OCI-LY7 (cell line): ENCODE measurements at regions not wholly inside any gene's neighbourhood (a gene's known extent, or its start where the extent isn't known, plus 50 kb on each side); places are given as distances from the start of the nearest gene placed in this dataset.

Experiments used
- EZH2phosphoT487 ChIP-seq: fragments of 200-600 bp; sonication (generic); IDR thresholded peaks from 2 replicates; pipeline ENCODE4 v1.6.1; 2018; ENCODE audit warnings: low read depth, borderline replicate concordance, mild to moderate bottlenecking, mixed run types, antibody characterized with exemption, low read length, moderate library complexity, mixed read lengths
- TF ChIP-seq, protein P1 (sequence below): fragments of 200-600 bp; sonication (generic); conservative IDR thresholded peaks from 2 replicates; pipeline ENCODE4 v1.5.1; 2014; ENCODE audit warnings: mild to moderate bottlenecking, antibody characterized with exemption, low read length, moderate library complexity, mixed read lengths

DNA sequence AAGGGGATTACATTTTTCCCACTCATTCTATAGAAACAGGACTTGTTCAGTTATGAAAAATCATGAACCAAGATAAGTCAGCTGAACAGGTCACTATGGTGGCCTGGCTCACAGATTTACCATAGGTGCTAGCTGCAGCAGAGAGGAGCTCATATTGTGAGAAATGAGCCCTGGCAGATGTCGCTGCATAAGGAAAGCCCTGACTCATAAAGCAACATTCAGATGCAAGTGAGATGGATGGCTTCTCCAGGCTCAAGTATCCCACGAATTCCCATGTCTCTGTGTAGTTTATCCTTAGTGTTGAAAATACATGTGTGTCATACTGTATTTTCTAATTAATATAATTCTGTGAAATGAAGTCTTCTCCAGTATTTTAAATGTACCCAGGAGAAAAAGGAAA, 115.0 kb upstream of the LHCGR start:
- TF ChIP-seq, protein P1, sequence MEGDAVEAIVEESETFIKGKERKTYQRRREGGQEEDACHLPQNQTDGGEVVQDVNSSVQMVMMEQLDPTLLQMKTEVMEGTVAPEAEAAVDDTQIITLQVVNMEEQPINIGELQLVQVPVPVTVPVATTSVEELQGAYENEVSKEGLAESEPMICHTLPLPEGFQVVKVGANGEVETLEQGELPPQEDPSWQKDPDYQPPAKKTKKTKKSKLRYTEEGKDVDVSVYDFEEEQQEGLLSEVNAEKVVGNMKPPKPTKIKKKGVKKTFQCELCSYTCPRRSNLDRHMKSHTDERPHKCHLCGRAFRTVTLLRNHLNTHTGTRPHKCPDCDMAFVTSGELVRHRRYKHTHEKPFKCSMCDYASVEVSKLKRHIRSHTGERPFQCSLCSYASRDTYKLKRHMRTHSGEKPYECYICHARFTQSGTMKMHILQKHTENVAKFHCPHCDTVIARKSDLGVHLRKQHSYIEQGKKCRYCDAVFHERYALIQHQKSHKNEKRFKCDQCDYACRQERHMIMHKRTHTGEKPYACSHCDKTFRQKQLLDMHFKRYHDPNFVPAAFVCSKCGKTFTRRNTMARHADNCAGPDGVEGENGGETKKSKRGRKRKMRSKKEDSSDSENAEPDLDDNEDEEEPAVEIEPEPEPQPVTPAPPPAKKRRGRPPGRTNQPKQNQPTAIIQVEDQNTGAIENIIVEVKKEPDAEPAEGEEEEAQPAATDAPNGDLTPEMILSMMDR = no peak
- TF ChIP-seq EZH2phosphoT487 = no peak
